Esophagus squamous epithelium (tissue), 4 donors: ENCODE measurements at regions not wholly inside any gene's neighbourhood (a gene's known extent, or its start where the extent isn't known, plus 50 kb on each side); places are given as distances from the start of the nearest gene placed in this dataset.

ENCODE experiments used
- POLR2A ChIP-seq, 4 donors: fragments of 450-650 bp; IDR thresholded peaks; one replicate each; pipeline ENCODE4 v1.6.1; 2017; ENCODE audit warnings: antibody characterized with exemption in 4 of 4, mild to moderate bottlenecking in 4 of 4, moderate library complexity in 3 of 4
- TF ChIP-seq, protein P1 (sequence below), 6 experiments: fragments of 450-650 bp in 4 of 6; fragments of 200-600 bp in 2 of 6; sonication (generic) in 2 of 6; IDR thresholded peaks; one replicate each; pipeline ENCODE4 v1.5.1; 2016 to 2019; ENCODE audit warnings: antibody characterized with exemption in 6 of 6, mild to moderate bottlenecking in 4 of 6, moderate library complexity in 4 of 6

DNA sequence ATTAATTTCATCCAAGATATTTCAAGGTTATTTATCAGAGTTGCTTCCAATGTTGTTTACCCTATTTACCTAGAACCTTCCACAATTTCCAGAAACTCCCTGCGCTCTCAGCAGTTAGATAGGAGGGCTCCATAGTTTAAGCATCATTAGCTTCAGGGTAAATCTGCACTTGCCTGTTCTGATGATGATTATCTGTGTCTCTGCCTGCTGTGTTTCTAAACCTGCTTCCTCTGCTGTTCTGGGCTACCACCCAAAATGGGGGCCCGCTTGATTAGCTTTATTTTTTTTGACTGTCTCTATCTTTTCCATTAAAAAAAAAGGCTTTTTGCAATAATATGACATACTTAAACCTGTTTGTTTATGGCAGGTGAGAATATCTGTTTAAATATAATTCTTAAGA lies 472.4 kb downstream of the DIPK2A start:
- TF ChIP-seq POLR2A (IDR thresholded peaks at IDR 0.05), result no peak
- TF ChIP-seq, protein P1, sequence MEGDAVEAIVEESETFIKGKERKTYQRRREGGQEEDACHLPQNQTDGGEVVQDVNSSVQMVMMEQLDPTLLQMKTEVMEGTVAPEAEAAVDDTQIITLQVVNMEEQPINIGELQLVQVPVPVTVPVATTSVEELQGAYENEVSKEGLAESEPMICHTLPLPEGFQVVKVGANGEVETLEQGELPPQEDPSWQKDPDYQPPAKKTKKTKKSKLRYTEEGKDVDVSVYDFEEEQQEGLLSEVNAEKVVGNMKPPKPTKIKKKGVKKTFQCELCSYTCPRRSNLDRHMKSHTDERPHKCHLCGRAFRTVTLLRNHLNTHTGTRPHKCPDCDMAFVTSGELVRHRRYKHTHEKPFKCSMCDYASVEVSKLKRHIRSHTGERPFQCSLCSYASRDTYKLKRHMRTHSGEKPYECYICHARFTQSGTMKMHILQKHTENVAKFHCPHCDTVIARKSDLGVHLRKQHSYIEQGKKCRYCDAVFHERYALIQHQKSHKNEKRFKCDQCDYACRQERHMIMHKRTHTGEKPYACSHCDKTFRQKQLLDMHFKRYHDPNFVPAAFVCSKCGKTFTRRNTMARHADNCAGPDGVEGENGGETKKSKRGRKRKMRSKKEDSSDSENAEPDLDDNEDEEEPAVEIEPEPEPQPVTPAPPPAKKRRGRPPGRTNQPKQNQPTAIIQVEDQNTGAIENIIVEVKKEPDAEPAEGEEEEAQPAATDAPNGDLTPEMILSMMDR (IDR thresholded peaks at IDR 0.05), result no peak
